ENCODE measurements at regions not wholly inside any gene's neighbourhood (a gene's known extent, or its start where the extent isn't known, plus 50 kb on each side); places are given as distances from the start of the nearest gene placed in this dataset.

DNA sequence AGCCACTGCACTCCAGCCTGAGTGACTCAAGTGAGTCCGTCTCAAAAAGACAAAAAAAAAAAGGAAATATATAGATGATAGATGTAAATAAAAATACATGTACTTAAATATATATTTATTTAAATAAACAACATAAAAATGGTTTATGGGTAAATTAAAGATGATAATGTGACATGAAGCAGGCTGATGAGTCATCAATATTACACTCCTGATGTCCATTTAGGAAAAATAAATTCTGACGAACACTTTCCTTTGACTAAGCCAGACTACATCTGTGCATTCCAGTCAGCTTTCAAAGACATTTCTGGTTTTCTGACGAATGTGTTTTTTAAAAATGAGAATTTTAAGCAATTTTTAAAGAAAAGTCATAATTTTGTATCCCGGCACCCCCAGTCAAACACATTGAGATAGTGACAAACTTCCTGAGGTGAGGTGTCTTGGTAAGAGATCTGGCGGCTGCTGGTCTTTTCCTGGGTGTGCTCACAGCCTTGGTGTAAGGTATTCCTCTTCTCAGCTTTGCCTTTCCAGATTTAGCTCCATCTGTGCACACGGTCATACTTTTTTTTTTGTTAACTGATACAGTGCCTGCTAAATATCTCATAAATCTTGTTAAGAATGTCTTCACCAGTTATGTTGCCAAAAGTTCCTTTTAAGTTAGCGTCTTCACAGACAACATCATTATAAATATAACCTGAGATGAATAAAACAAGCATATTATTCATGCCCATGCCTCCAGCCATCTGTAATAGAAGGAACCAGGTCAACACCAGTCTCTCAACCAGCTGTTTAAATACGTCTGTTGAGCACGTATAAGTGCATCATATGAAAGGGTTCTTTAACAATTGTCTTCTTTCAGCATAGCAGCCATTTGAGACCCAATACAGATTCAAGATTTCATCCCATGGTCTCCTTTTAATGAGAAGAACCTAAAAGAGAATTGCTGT, 214.5 kb upstream of the PLD5 start:
- POLR2A ChIA-PET: no interaction called here
- Histone ChIP-seq H3K79me2 (ENCODE audit: control insufficient read depth, insufficient read depth, low read length) (no peaks in the 10 kb centered on the region), H3K9ac (ENCODE audit: insufficient read depth in 1 of 2, low read depth in 2 of 2, low read length in 2 of 2) (no peak overlapping the region), H2AFZ (ENCODE audit: low read depth, low read length) (no peak overlapping the region), H3K4me1 (replicated peaks in 1 of 2; ENCODE audit: control insufficient read depth in 2 of 2, insufficient read depth in 2 of 2, low read length in 2 of 2) (no peaks in the 10 kb centered on the region), H3K36me3 (ENCODE audit: control insufficient read depth, insufficient read depth, low read length) (no peaks in the 10 kb centered on the region), H3K9me3 (replicated peaks; ENCODE audit: control insufficient read depth, insufficient read depth, low read depth, low read length) (no peaks in the 10 kb centered on the region), H3K4me3 (no peak overlapping the region), H3K27ac (ENCODE audit: extremely low read depth, low read depth, low read length) (no peak overlapping the region), H3K4me2 (ENCODE audit: insufficient read depth, low read length) (no peak overlapping the region), H4K20me1 (replicated peaks; ENCODE audit: control insufficient read depth, insufficient read depth, low read length) (no peaks in the 10 kb centered on the region), H3K27me3 (ENCODE audit: control insufficient read depth in 2 of 2, insufficient read depth in 2 of 2, low read length in 2 of 2) (no peaks in the 10 kb centered on the region), H3K9me1 (ENCODE audit: control insufficient read depth, insufficient read depth, low read length) (no peaks in the 10 kb centered on the region)
- intact Hi-C loops (cut with micrococcal nuclease) (no loop called here), in situ Hi-C loops (cut with MboI) (no loop called here)
- FAIRE-seq: no peak
- no peak for DNase-seq (ENCODE audit: extremely low read depth in 1 of 4, low spot score in 3 of 4)
- WGBS (ENCODE audit: insufficient coverage, low coverage, missing lambda C conversion rate): under 1% methylated on average over 9 of the region's 9 CpGs
- no TSS peak for BruUV-seq (replicated peaks)
- TF ChIP-seq PRMT5 (CRISPR knock-in tag; IDR thresholded peaks at IDR 0.05): no peak
- TF ChIP-seq SAP30 (IDR thresholded peaks at IDR 0.05; ENCODE audit: borderline replicate concordance, insufficient read depth, low read depth, low read length, poor library complexity, severe bottlenecking): no peak
- no peak for TF ChIP-seq SETDB1 (IDR thresholded peaks at IDR 0.05; ENCODE audit: low read length)
- TF ChIP-seq ZNF316 (IDR thresholded peaks at IDR 0.05): peak; percentile 16; the same call in 1 of the 2 replicates
- 0 out of 2 replicates have a peak, but pooled peaks have one; percentile 24 for TF ChIP-seq MAFG (tag; conservative IDR thresholded peaks at IDR 0.05)
- TF ChIP-seq KAT2B (IDR thresholded peaks at IDR 0.05; ENCODE audit: low read depth, low read length): no peak
- TF ChIP-seq POLR2A (conservative IDR thresholded peaks at IDR 0.05): no peak
- CTCF ChIA-PET (ENCODE audit: low intra/inter-chr PET ratio): no interaction called here
- no peak for ATAC-seq

Measured in K562 (cell line).